Activated CD4-positive, alpha-beta T cell treated with anti-CD3 and anti-CD28 coated beads, Interleukin-2, amount 50 U/mL, for 1 hour (primary cell): ENCODE measurements at regions not wholly inside any gene's neighbourhood (a gene's known extent, or its start where the extent isn't known, plus 50 kb on each side); places are given as distances from the start of the nearest gene placed in this dataset.
"Not testable (repeated sequence)": the region's sequence is repeated elsewhere in the genome, so short reads cannot be mapped to it uniquely, and the experiment has no call there.

ENCODE experiments used
- DNase-seq: peaks from one replicate; pipeline ENCODE4 v3.0.0-alpha.2; 2020

- DNase-seq = peak; percentile 6
These were observed 88.4 kb upstream of the ZNF492 start for GRCh38 chr19:22545751-22546150.

GRCh38 chr19:22533761-22534160, 100.4 kb upstream of the ZNF492 start:
- DNase-seq = no peak

- DNase-seq = no peak
These were observed 101.5 kb upstream of the ZNF492 start for GRCh38 chr19:22532388-22533300.

GRCh38 chr19:22530042-22530441, 104.1 kb upstream of the ZNF492 start:
- no peak for DNase-seq

GRCh38 chr19:22528956-22529355, 105.2 kb upstream of the ZNF492 start:
- no peak for DNase-seq

- no peak for DNase-seq
These were observed 105.4 kb upstream of the ZNF98 start for GRCh38 chr19:22527554-22527953.

- no peak for DNase-seq
These were observed 104.6 kb upstream of the ZNF98 start for GRCh38 chr19:22526661-22527272.

- no peak for DNase-seq
These were observed 101.8 kb upstream of the ZNF98 start for GRCh38 chr19:22523940-22524339.

- DNase-seq = not testable (repeated sequence)
These were observed 97.4 kb upstream of the ZNF98 start for GRCh38 chr19:22519562-22519961.

- no peak for DNase-seq
These were observed 97.0 kb upstream of the ZNF98 start for GRCh38 chr19:22519152-22519551.

- DNase-seq = no peak
These were observed 95.6 kb upstream of the ZNF98 start for GRCh38 chr19:22517496-22518411.

- no peak for DNase-seq
These were observed 93.3 kb upstream of the ZNF98 start for GRCh38 chr19:22515435-22515834.

- no peak for DNase-seq
These were observed 81.4 kb upstream of the ZNF98 start for GRCh38 chr19:22503524-22503923.

- no peak for DNase-seq
These were observed 80.6 kb upstream of the ZNF98 start for GRCh38 chr19:22502766-22503165.

- DNase-seq = not testable (repeated sequence)
These were observed 76.8 kb upstream of the ZNF98 start for GRCh38 chr19:22498831-22499430.

- DNase-seq = no peak
These were observed 69.6 kb upstream of the ZNF98 start for GRCh38 chr19:22491746-22492145.

- not testable (repeated sequence) for DNase-seq
These were observed 61.4 kb upstream of the ZNF98 start for GRCh38 chr19:22483514-22483913.

GRCh38 chr19:22472180-22472637, 50.1 kb upstream of the ZNF98 start:
- DNase-seq = no peak
